K562 (cell line): ENCODE measurements at regions not wholly inside any gene's neighbourhood (a gene's known extent, or its start where the extent isn't known, plus 50 kb on each side); places are given as distances from the start of the nearest gene placed in this dataset.

Source experiments
- CBX2 ChIP-seq: fragments of 200-600 bp; sonication (generic); IDR thresholded peaks from one replicate; pipeline ENCODE4 v1.6.1; 2012; ENCODE audit warnings: mild to moderate bottlenecking, low read length, inconsistent platforms; ENCODE audit not compliant: insufficient read depth, poor library complexity, severe bottlenecking
- CREB1 ChIP-seq, 2 experiments: sonication (generic) in 1 of 2; formaldehyde crosslinking in 1 of 2; IDR thresholded peaks; 2 replicates each; pipeline versions ENCODE4 v1.6.1 to v1.8.0; 2012 to 2022; ENCODE audit warnings: inconsistent platforms in 1 of 2, mild to moderate bottlenecking in 1 of 2, missing genetic modification reagents in 1 of 2, moderate library complexity in 1 of 2
- HMGXB4 ChIP-seq: sonication (generic); formaldehyde crosslinking; IDR thresholded peaks from 2 replicates; pipeline ENCODE4 v1.8.1; 2023; ENCODE audit warnings: mild to moderate bottlenecking, missing genetic modification reagents
- JUNB ChIP-seq: fragments of 450-650 bp; formaldehyde crosslinking; conservative IDR thresholded peaks from 2 replicates; pipeline ENCODE4 v1.4.0; 2020; ENCODE audit warnings: mild to moderate bottlenecking
- TCF7 ChIP-seq: sonication (generic); IDR thresholded peaks from 2 replicates; pipeline ENCODE4 v1.6.1; 2016; ENCODE audit warnings: antibody characterized with exemption, borderline replicate concordance
- ZNF354B ChIP-seq: fragments of 250-450 bp; sonication (Bioruptor Pico); IDR thresholded peaks from 2 replicates; pipeline ENCODE4 v1.4.0; 2020
- ZNF398 ChIP-seq: fragments of 250-450 bp; sonication (Bioruptor Pico); IDR thresholded peaks from 2 replicates; pipeline ENCODE4 v1.8.0; 2021; ENCODE audit warnings: moderate library complexity, mild to moderate bottlenecking, inconsistent platforms

- no peak for TF ChIP-seq ZNF354B (CRISPR knock-in tag)
- TF ChIP-seq JUNB = no peak
- TF ChIP-seq CBX2 = no peak
- no peak for TF ChIP-seq ZNF398 (CRISPR knock-in tag)
- no peak for TF ChIP-seq HMGXB4 (CRISPR knock-in tag)
- no peak for TF ChIP-seq CREB1 (IDR thresholded peaks at IDR 0.05)
- no peak for TF ChIP-seq CREB1 (CRISPR knock-in tag; IDR thresholded peaks at IDR 0.05)
- TF ChIP-seq TCF7 = no peak
Observed at GRCh38 chr12:127628645-127629044, 638.3 kb upstream of the TMEM132C start.
